ENCODE measurements at regions not wholly inside any gene's neighbourhood (a gene's known extent, or its start where the extent isn't known, plus 50 kb on each side); places are given as distances from the start of the nearest gene placed in this dataset.

- TF ChIP-seq EZH2 (IDR thresholded peaks at IDR 0.05; ENCODE audit: low read depth, unreplicated experiment) (no peak), CTCF (conservative IDR thresholded peaks at IDR 0.05; ENCODE audit: low read depth in 2 of 2) (no peak), POLR2AphosphoS5 (IDR thresholded peaks at IDR 0.05; ENCODE audit: low read depth) (no peak), EZH2phosphoT487 (IDR thresholded peaks at IDR 0.05; ENCODE audit: unreplicated experiment) (no peak), NANOG (IDR thresholded peaks at IDR 0.05; ENCODE audit: borderline replicate concordance) (no peak), JUNB (IDR thresholded peaks at IDR 0.05; ENCODE audit: unreplicated experiment) (no peak), REST (IDR thresholded peaks at IDR 0.05; ENCODE audit: unreplicated experiment) (no peak), ZNF462 (CRISPR knock-in tag; IDR thresholded peaks at IDR 0.05) (no peak)
Observed at GRCh38 chr10:46096909-46097575, 51.0 kb upstream of the MSMB start.

Measured in GM23338 (cell line).